ENCODE measurements at regions not wholly inside any gene's neighbourhood (a gene's known extent, or its start where the extent isn't known, plus 50 kb on each side); places are given as distances from the start of the nearest gene placed in this dataset.
A peak's percentile ranks its signal among the peaks of the same experiment; 100 is the strongest.
"Not testable (repeated sequence)": the region's sequence is repeated elsewhere in the genome, so short reads cannot be mapped to it uniquely, and the experiment has no call there.

DNA sequence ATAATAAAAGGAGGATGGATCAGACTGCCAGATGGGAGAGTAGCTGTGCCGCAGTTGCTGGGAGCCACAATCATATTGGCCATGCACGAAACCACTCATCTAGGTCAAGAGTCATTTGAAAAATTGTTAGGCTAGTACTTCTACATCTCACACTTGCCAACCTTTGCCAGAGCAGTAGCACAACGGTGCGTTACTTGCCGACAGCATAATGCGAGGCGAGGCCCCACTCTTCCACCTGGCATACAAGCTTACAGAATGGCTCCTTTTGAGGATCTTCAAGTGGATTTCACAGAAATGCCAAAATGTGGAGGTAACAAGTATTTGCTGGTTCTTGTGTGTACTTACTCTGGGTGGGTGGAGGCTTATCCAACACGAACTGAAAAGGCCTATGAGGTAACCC lies 268.3 kb upstream of the ATXN7L3B start:
- DNase-seq (ENCODE audit: low spot score): not testable (repeated sequence)

DNA sequence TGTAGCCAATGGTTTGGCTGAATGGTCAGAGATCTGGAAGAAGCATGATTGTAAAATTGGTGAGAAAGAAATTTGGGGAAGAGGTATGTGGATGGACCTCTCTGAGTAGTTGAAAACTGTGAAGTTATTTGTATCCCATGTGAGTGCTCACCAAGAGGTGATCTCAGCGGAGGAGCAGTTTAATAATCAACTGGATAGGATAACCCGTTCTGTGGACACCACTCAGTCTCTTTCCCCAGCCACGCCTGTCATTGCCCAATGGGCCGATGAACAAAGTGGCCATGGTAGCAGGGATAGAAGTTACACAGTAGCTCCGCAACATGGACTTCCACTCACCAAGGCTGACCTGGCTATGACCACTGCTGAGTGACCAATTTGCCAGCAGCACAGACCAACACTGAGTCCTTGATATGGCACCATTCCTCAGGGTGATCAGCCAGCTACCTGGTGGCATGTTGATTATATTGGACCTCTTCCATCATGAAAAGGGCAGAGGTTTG lies 257.4 kb upstream of the ATXN7L3B start:
- no peak for DNase-seq (ENCODE audit: low spot score)

DNA sequence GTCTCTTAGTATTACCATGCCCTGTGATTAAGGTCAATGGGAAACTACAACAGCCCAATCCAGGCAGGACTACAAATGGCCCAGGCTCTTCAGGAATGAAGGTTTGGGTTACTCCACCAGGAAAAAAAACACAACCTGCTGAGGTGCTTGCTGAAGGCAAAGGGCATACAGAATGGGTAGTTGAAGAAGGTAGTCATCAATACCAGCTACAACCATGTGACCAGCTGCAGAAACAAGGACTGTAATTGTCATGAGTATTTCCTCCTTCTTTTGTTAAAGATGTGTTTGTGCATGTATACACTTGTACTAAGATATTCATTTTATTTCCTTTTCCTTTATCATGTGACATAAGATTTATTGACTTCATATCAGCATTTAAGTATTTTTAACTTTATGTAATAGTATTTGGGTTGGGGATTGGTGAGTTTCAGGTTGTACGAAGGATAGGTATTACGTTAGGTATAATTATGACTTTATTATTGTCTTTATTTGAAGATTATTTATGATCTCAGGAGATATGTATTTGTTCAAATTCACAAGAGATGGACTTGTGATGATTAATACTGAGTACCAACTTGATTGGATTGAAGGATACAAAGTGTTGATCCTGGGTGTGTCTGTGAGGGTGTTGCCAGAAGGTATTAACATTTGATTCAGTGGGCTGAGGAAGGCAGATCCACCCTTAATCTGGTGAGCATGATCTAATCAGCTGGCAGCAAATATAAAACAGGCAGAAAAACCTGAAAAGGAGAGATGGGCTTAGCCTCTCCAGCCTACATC lies 256.0 kb upstream of the ATXN7L3B start:
- not testable (repeated sequence) for DNase-seq (ENCODE audit: low spot score)

DNA sequence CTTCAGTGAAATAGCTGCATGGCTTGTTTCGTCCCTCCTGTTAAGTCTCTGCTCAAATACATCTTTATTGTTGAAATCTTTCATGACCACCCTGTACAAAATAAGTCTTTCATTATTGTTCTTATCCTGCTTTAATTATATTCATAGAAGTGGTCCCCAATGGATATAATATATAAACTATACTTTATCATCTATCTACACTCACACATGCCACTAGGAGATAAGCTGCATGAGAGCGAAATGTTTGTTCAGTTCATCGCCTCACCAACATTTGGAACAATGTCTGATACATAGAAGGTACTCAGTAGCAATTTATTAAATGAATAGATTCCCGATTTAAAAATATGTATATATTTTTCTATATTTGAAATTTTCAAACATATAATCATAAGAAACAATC lies 254.0 kb upstream of the ATXN7L3B start:
- DNase-seq (ENCODE audit: low spot score): no peak

DNA sequence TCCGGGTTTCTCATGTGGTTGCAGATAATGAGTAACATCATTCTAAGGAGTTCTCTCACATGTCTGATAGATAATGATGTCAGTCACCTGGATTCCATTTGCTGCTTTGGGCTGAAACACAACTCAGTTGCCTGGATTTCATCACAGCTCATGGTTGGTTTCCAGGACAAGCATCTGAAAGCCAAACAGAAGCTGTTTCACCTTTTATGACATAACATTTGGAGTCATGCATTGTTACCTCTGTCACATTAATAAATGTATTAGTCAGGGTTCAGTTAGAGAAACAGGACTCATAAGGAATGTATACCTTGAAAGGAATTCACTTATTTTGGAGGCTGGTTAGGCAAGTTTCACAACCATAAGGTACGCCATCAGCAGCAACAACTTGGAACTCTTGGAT lies 251.9 kb upstream of the ATXN7L3B start:
- no peak for DNase-seq (ENCODE audit: low spot score)

DNA sequence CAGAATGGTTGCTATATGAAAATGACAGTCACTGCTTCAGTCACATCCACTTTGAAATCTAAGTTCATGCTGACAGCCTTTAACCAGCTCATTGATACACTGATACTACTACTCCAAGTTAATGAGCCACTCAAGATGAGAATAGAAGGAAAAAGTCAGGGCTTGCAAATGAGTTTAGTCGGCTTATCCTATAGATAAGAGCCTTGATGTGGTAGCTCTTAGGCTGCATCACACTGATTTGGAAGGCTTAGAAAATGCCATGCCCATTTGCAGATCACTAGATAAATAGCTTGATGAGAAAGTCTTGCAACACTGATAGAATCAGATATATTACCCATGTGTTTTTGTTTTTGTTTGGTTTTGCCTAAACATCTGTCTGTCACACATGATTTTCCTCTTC lies 251.4 kb upstream of the ATXN7L3B start:
- no peak for DNase-seq (ENCODE audit: low spot score)

DNA sequence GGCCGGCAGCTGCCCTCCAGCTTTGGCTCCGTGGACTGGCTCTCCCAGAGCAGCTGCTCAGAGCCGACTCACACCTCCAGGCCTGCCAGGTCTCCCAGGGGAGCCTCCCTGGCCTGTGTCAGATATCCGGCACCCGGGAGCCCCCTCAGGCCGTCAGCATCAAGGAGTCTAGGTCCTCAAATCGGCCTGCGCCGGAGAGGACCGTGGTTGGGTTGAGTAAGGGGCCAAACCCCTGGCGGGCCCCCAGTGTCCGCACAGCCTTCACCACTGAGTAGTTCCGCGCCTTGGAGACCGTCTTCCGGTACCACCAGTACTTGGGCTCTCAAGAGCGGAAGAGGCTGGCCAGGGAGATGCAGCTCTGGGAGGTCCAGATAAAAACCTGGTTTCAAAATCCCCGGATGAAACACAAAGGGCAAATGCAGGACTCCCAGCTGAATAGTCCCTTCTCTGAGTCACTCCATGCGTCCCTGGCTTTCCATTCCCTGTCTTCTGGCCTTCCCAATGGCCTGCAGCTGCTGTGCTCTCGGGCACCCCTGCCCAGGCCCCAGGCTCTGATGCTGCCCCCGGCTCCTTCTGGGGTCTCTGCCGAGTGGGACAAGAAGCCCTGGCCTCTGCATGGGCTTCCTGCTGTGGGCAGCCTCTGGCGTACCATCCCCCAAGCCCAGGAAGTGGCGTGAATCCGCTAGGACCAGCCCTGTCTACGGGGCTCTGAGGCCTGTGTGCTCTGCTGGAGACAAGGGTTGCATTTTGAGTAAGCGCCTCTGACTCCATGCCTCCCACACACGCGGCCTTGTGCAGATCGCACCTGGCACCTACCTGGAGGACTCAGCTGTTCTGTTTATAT lies 245.1 kb upstream of the ATXN7L3B start:
- DNase-seq (ENCODE audit: low spot score): no peak

DNA sequence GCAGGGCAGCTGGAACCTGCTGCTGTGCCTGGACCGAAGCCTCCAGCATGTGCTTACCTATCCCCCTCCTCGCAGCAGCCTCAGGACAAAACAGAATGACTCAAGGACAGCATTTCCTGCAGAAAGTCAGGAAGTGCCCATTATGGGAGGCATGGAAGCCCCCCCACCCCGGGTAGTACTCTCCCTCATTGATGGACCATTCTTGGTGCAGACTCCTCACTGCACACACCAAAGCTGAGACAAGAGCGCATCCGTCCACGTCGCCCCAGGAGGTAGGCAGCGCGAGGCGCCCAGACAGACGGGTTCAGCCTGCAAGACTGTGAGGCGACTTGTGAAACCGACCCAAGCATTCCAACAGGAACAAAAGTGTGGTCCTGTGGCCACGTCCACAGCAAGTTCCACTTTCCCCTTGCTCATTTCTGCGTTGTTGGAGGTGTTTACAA lies 243.9 kb upstream of the ATXN7L3B start:
- no peak for DNase-seq (ENCODE audit: low spot score)

DNA sequence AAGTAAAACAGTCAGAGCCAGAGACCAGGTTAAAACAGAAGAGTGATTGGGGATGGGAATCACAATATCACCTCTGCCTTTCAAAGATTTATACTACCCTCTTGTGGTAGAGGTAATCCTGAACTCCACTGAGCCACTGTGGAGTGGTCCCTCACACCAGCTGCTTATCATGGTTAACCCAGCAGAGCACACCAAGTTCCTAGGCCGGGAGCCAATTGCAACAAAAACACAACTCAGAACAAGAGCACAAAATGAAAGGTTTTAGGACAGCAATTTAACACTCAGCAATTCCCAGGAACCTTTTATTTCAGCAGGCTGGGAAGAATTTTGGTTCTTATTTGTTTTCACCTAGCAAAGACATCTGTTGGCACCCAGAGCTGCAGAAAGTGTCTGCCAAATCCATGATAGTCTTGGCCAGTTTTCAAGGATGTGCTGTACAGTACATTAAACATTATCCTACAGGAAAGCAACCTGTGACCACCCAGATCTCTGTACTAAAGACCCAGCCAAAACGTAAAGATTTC lies 220.5 kb upstream of the ATXN7L3B start:
- DNase-seq (ENCODE audit: low spot score): no peak

DNA sequence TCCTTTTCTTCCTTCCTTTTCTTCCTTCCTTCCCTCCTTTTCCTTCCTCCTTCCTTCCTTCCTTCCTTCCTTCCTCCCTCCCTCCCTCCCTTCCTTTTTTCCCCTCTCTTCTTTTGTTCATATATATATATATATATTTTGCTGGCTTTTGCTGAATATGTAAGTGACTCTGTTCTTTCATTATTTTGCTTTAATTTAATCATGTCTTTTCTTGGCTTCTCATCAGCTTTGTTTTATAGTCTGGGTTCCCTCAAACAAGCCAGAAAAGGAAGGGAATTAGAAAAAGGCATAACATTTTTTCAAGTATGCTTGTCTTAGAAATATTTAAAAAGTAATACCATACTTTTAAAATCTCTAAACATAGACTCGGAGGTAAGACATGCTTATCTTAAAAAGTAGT lies 219.9 kb upstream of the ATXN7L3B start:
- no peak for DNase-seq (ENCODE audit: low spot score)

DNA sequence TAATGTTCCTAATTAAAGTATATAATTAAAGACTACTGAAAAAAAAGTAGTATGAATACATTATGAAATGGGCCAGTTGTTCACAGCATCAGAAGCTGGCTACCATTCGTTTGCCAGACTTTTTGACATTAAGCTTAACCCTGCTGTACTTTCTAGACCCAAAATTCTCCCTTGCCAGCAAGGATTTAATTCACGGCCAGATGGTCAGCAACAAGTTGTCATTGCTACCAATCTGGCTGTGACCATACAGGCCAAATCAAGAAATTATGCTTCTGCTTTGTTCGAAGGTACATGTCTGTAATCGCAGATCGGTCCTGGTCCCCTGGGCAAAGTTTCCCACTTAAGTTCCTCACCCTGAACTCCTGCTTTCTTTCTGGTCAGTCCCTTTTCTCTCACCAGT lies 217.7 kb upstream of the ATXN7L3B start:
- DNase-seq (ENCODE audit: low spot score): no peak

DNA sequence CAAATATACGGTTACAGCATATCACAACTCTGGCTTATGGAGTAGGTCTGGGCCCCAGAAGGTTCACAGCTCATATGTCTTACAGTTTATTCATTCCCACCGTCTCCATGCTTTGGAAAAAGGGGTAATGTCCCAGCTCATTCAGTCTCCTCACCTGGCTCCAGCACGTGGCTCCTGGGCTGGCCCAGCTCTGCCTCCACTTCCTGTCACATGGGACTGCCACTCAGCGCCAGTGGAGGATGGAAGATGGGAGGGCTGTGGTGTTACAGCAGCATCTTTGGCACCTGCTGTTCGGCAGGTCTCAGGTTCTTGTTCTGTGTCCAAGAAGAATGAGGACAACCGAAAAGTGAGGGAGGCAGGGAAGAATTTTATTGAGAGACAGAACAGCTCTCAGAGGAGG lies 216.3 kb upstream of the ATXN7L3B start:
- no peak for DNase-seq (ENCODE audit: low spot score)

DNA sequence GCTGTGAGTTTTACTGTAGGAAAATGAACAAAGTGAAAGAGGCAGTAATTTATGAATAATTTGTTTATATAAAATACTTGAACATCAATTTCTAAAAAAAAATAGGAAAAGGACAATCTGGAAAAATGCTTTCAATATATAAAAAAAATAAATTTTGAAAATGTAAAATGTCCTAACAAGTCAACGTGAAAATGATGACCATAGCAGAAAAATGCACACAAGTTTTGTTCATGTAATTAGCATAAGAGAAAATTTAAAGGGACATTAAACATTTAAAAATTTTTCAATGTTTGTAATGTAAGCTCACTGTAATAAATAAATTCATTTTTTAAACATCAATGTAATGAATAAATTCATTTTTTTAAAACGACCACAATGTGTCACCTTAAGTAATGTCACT lies 214.8 kb upstream of the ATXN7L3B start:
- no peak for DNase-seq (ENCODE audit: low spot score)

DNA sequence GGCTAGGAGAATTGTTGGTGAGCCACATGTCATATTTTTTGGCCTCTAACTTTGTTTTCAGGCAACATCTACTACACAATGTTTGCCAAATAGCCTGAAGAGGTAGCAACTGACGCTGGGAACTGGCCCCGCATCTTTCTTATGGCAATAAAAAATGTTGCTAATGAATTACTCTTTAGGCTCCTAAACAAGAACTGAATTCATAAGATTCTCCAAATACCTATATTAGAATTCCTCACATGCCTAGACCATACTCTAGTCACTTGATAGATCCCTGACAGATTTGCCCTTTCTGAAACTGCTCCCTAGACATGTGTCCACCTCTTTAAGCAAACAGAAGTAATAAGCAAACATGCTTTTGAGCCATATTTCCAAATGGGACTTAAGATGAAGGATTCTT lies 209.0 kb upstream of the ATXN7L3B start:
- no peak for DNase-seq (ENCODE audit: low spot score)

DNA sequence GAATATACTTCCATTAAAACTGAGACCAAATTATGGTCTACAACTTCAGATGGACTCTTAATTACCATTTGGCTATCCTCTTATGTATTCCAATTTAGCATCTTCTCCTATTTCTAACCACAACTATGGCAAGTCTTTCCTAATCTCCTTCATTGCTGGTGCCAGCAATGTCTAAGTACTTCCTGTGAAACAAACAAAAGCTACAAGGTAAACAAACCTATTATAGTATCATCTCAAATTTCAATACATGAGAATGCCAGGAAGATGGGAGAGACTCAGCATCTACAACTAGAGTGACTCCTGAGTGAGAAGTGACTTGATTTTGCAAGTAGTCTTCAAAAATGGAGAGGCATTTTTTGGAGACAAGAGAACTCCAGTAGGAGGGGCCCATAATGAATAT lies 202.9 kb upstream of the ATXN7L3B start:
- DNase-seq (ENCODE audit: low spot score): no peak

DNA sequence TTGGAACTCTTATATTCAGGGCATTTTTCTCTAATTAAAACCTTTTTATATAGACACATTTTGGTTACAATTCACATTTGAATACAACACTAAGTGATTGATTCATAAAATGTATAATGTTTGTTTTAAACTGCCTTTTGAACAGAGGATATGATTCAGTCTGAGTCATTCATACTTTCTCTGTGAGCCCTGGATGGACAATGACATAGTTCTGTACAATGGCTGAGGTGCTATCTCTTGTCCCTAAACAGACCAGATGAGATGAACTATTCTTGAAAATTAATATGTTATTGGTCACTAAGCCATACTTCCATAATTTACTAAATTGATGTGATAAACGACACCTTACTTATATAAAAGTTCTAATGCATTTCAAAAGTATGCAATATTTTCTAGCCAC lies 199.7 kb upstream of the ATXN7L3B start:
- peak; percentile 16 for DNase-seq (ENCODE audit: low spot score)

DNA sequence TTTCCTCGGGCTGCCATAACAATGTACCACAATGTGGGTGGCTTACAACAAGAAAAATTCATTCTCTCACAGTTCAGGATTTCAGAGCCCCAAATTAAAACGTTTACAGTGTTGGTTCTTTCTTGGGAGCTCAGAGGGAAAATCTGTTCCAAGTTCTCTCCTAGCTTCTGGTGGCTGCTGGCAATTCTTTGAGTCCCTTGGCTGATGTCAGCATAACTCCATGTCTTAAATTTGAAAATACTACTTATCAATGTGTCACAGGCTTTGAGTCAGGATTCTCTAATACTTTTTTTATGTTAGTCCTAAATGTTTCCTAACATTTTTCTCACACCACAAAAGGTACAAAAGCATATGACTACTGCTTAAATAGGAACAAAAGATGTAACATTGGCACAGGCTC lies 198.4 kb upstream of the ATXN7L3B start:
- no peak for DNase-seq (ENCODE audit: low spot score)

DNA sequence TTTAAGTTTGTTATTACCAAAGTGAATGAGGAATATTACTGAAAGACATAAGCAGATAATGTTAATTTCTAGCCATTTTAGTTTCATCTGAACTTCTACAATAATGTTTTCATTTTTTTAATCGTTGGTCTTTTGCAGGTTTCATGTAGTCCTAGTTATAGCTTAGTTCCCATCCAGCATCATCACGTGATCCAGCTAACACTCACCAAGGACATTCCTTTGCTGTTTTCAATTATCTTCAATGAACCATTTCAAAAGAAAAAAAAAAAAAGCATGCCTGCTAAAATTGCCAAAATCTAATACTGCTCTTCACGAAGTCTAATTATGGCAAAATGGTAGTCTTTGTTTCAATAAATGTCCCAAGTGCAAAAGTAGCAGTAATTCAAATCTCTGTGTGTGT lies 187.7 kb upstream of the ATXN7L3B start:
- DNase-seq (ENCODE audit: low spot score): peak; percentile 40

DNA sequence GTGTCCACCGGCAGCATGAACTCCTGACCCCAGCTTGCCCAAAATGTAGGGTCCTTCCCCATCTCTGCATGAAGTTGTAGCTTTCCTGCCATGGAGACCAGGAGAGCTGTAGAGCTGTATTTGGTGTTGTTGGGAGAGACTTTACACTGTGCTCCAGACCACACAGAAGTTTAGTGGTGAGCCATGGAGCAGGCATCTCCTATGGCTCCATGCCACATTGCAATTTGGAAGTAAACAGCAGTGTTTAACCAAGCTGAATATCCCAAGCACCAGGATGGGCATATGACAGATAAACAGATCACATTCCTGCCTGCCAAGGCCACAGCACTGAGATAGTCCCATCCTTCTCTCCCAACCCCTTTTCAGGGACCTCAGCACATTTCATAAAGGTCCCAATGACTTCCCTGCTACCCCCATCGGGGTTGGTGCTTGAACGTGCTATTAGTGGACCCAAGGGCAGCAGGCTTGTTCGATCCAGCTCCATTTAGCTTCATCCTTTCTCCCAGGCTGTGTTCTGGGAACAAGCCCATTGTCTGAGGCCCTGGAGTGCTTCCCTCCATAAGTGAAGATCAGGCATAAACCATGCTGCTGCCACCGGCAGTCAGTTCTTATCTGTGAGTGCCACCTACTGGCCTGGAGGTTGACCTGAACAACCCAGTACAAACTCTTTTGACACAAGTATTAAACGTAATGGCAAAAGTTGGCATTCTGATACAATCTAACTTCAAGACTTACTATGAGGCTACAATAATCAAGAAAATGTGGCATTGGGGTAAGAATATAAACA lies 172.3 kb upstream of the ATXN7L3B start:
- peak; percentile 55 for DNase-seq (ENCODE audit: low spot score)

DNA sequence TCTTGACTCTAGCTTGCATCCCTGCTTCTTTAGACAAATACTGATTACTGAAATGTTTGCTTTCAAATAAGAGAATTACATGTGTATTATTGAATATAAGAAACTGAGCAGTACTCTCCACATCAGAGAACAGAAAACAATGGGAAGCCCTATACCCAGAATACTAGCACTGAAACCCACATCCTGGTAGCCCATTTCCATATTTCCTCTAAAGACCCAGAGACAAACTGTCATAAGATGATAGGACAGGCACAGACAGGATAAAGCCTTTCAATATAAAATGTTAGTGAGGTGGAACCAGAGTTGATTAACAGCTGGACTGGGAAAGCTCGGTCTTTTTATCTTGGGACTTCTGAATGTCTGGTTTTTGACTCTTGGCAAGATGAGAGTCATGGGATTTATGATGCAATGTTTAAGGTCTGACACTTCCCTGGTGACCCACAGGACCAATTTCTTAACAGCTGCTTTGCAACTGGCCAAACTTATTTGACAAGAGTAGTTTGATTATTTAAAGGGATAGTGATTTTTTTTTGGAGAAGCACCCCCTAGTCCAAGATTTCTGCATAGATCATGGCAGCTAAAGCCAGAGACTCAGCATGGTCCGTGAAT lies 166.9 kb upstream of the ATXN7L3B start:
- DNase-seq (ENCODE audit: low spot score): no peak

DNA sequence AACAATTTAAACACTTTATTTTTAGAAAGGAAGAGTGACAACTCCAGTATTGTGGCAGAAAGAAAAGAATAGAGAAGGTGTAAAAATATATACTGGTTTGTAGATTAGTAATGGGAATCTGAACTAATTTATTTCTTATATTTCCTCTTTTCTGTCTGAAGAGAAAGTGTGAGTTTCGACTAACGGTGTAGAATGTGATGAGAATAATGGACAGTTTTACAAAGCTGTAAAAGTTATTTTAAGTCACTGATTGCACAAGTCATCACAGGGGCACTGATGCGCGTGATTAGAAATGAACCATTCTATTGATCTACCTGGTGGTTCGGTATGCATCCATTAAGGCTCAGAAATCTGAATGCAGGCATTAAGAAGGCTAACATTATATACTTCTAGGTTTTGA lies 158.5 kb upstream of the ATXN7L3B start:
- DNase-seq (ENCODE audit: low spot score): no peak

DNA sequence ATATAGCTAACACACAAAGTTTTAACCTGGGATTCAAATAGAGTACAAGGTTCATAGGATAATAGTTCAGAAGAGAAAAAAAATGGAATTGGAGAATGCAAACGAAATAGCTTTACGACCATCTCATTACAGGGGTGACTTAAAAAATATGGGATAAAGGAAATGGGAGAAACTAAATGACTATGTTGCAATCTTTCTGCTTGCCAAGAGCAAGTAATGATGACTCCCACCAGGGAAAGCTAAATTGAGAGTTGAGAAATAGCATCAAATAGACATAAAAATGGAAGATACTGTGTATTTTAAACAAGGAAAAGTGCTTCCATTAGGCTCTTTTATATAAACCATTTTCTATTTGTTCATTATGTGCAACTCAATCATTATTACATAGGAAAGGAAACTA lies 155.7 kb upstream of the ATXN7L3B start:
- no peak for DNase-seq (ENCODE audit: low spot score)
